WTC11 (cell line): ENCODE measurements at regions not wholly inside any gene's neighbourhood (a gene's known extent, or its start where the extent isn't known, plus 50 kb on each side); places are given as distances from the start of the nearest gene placed in this dataset.

Source experiments
- ATAC-seq: fragments of 200-7000 bp; cut with Tn5 transposase; 2 replicates; pipeline ENCODE4 v1.10.0; 2021; ENCODE audit warnings: mild to moderate bottlenecking, moderate library complexity
- CTCF ChIA-PET: fragments of 300-600 bp; sonication (Branson Sonifier 250); formaldehyde crosslinking; loops from one replicate; lab custom pipeline; 2021; ENCODE audit warnings: antibody characterized with exemption; lab: Charles Lee
- POLR2A ChIA-PET: fragments of 350-600 bp; sonication (Branson Sonifier 250); formaldehyde crosslinking; loops from one replicate; lab custom pipeline; 2021; ENCODE audit warnings: antibody characterized with exemption; lab: Charles Lee
- DNase-seq: peaks from one replicate; pipeline ENCODE4 v3.0.0; 2021; ENCODE audit warnings: low spot score
- H3K27ac Mint-ChIP-seq: 2 replicates; pipeline ENCODE4 v1.8.0; 2021; ENCODE audit warnings: mixed read lengths
- H3K27me3 Mint-ChIP-seq: 2 replicates; pipeline ENCODE4 v1.8.0; 2021; ENCODE audit warnings: low read depth, mild to moderate bottlenecking, moderate library complexity, mixed read lengths
- H3K36me3 Mint-ChIP-seq: 2 replicates; pipeline ENCODE4 v1.8.0; 2021; ENCODE audit warnings: mixed read lengths
- H3K4me1 Mint-ChIP-seq: 2 replicates; pipeline ENCODE4 v1.8.0; 2022; ENCODE audit warnings: mixed read lengths
- H3K4me3 Mint-ChIP-seq: 2 replicates; pipeline ENCODE4 v1.8.0; 2021; ENCODE audit warnings: mild to moderate bottlenecking, moderate library complexity, mixed read lengths
- H3K9me3 Mint-ChIP-seq: 2 replicates; pipeline ENCODE4 v1.8.0; 2021; ENCODE audit warnings: mixed read lengths
- ATF2 ChIP-seq: sonication (generic); formaldehyde crosslinking; IDR thresholded peaks from 2 replicates; pipeline ENCODE4 v1.8.1; 2022; ENCODE audit warnings: low read depth, missing genetic modification reagents, borderline replicate concordance
- ATF6 ChIP-seq: sonication (generic); formaldehyde crosslinking; IDR thresholded peaks from 2 replicates; pipeline ENCODE4 v1.8.1; 2023; ENCODE audit warnings: mild to moderate bottlenecking, missing genetic modification reagents
- CTCF ChIP-seq: fragments of 200-600 bp; IDR thresholded peaks from 2 replicates; pipeline ENCODE4 v1.8.0; 2022; ENCODE audit warnings: antibody characterized with exemption
- ELF4 ChIP-seq: sonication (generic); formaldehyde crosslinking; IDR thresholded peaks from 2 replicates; pipeline ENCODE4 v1.8.1; 2022; ENCODE audit warnings: low read depth, mild to moderate bottlenecking, moderate library complexity, missing genetic modification reagents
- ERG ChIP-seq: fragments of 250-450 bp; sonication (Bioruptor Pico); IDR thresholded peaks from 2 replicates; pipeline ENCODE4 v1.8.0; 2021; ENCODE audit warnings: mild to moderate bottlenecking
- FOXK1 ChIP-seq: sonication (generic); formaldehyde crosslinking; IDR thresholded peaks from 2 replicates; pipeline ENCODE4 v1.8.0; 2022; ENCODE audit warnings: mild to moderate bottlenecking, moderate library complexity, missing genetic modification reagents
- MXD4 ChIP-seq: fragments of 250-450 bp; sonication (Bioruptor Pico); IDR thresholded peaks from 2 replicates; pipeline ENCODE4 v1.8.0; 2021; ENCODE audit warnings: mild to moderate bottlenecking, moderate library complexity, borderline replicate concordance
- NFYB ChIP-seq: sonication (generic); formaldehyde crosslinking; conservative IDR thresholded peaks from 2 replicates; pipeline ENCODE4 v1.8.0; 2022; ENCODE audit warnings: low read depth, missing genetic modification reagents
- NR1H2 ChIP-seq: sonication (generic); formaldehyde crosslinking; IDR thresholded peaks from 2 replicates; pipeline ENCODE4 v1.9.0; 2021; ENCODE audit warnings: mild to moderate bottlenecking, moderate library complexity, missing genetic modification reagents
- SOX15 ChIP-seq: fragments of 250-450 bp; sonication (Bioruptor Pico); IDR thresholded peaks from 2 replicates; pipeline ENCODE4 v1.9.0; 2021; ENCODE audit warnings: mild to moderate bottlenecking
- ZNF512 ChIP-seq: sonication (generic); formaldehyde crosslinking; IDR thresholded peaks from 2 replicates; pipeline ENCODE4 v1.8.1; 2022; ENCODE audit warnings: missing genetic modification reagents, borderline replicate concordance

- Mint-ChIP-seq H3K27ac (no peak overlapping the region), H3K27me3 (no peaks in the 10 kb centered on the region; the same call in 1 of the 2 replicates), H3K4me1 (peaks cover 2% of the 10 kb centered on the region; the same call in 1 of the 2 replicates), H3K36me3 (no peaks in the 10 kb centered on the region), H3K9me3 (no peaks in the 10 kb centered on the region), H3K4me3 (no peak overlapping the region)
- ChIA-PET CTCF (interaction anchor here (0.6 to 3.2 kb wide), 50 partner anchors 9 to 617 kb away, joined by 3 to 41 read pairs (median 5); partner anchors contain the start of gene SPO11), POLR2A (no interaction called here)
- no peak for DNase-seq
- ATAC-seq: no peak
- TF ChIP-seq ELF4 (CRISPR knock-in tag) (no peak), ERG (CRISPR knock-in tag) (no peak), SOX15 (CRISPR knock-in tag) (no peak), MXD4 (CRISPR knock-in tag) (no peak), ZNF512 (no peak), ATF2 (CRISPR knock-in tag) (no peak), NR1H2 (CRISPR knock-in tag) (no peak), NFYB (no peak), ATF6 (CRISPR knock-in tag) (no peak)
Observed at GRCh38 chr20:57060407-57061050, 205.9 kb downstream of the BMP7 start.

GRCh38 chr20:57061051-57061900, 205.2 kb downstream of the BMP7 start:
- CTCF ChIA-PET: interaction anchor here (0.6 to 3.2 kb wide), 51 partner anchors 10 to 618 kb away, joined by 3 to 41 read pairs (median 5); partner anchors contain the start of gene SPO11
- DNase-seq: peak; percentile 80
- Mint-ChIP-seq H3K4me3 (no peak overlapping the region), H3K27ac (no peak overlapping the region)
- no peak for TF ChIP-seq FOXK1 (CRISPR knock-in tag)
- TF ChIP-seq CTCF: peak; percentile 22; the same call in 1 of the 2 replicates
- TF ChIP-seq, all 79 proteins: peak for 1
- POLR2A ChIA-PET: no interaction called here
- Mint-ChIP-seq H3K4me1 (peaks cover 9% of the 10 kb centered on the region), H3K36me3 (no peaks in the 10 kb centered on the region), H3K27me3 (no peaks in the 10 kb centered on the region; the same call in 1 of the 2 replicates), H3K9me3 (no peaks in the 10 kb centered on the region)
- peak; percentile 94 for ATAC-seq
